ENCODE measurements at regions not wholly inside any gene's neighbourhood (a gene's known extent, or its start where the extent isn't known, plus 50 kb on each side); places are given as distances from the start of the nearest gene placed in this dataset.

DNA sequence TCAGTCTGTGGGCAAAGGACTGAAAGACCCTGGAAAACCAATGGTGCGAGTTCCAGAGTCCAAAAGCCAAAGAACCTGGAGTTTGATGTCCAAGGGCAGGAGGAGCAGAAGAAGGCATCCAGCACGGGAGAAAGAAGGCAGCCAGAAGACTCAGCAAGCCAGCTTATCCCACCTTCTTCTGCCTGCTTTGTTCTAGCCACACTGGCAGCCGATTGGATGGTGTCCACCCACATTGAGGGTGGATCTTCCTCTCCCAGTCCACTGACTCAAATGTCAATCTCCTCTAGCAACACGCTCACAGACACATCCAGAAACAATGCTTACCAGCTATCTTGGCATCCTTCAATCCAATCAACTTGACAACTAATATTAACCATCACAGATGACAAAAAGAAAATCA, 57.2 kb upstream of the CAPRIN2 start:
- in situ Hi-C loops (cut with MboI; ENCODE audit: low pct_unique_long_range_greater_than_20kb in 2 of 9, low sequenced_read_pairs in 9 of 9, unreplicated experiment in 9 of 9) = loop anchor here in 6 of 9 experiments (25.0 kb wide), 2 partner anchors 1275 to 1300 kb away; no protein-coding TSS in a partner anchor
- Histone ChIP-seq H3K27ac (no peak overlapping the region), H3K4me1 (replicated peaks in 1 of 2) (peaks cover 0 to 2% of the 10 kb centered on the region in 2 donors), H3K4me3 (no peak overlapping the region)
- 52 to 100% (median 81%) methylated on average over 1 to 3 of the region's 4 CpGs; no CpG with 5 or more reads in 2 of the 10 experiments for WGBS, 10 experiments
- ATAC-seq (replicated peaks in 6 of 8) = no peak

- Histone ChIP-seq H3K4me3 (no peak overlapping the region), H3K4me1 (replicated peaks in 1 of 2) (peaks cover 0 to 2% of the 10 kb centered on the region in 2 donors), H3K27ac (no peak overlapping the region)
- WGBS, 10 experiments = 60 to 100% (median 89%) methylated on average over 2 of the region's 2 CpGs; no CpG with 5 or more reads in 2 of the 10 experiments
- in situ Hi-C loops (cut with MboI; ENCODE audit: low pct_unique_long_range_greater_than_20kb in 2 of 9, low sequenced_read_pairs in 9 of 9, unreplicated experiment in 9 of 9) = loop anchor here in 6 of 9 experiments (25.0 kb wide), 2 partner anchors 1274 to 1299 kb away; no protein-coding TSS in a partner anchor
- ATAC-seq (replicated peaks in 6 of 8) = no peak
Measured at GRCh38 chr12:30810918-30811317, 56.2 kb upstream of the CAPRIN2 start.

GRCh38 chr12:30807695-30808034, 52.9 kb upstream of the CAPRIN2 start:
- 10 to 88% (median 44%) methylated on average over 1 of the region's 1 CpG; no CpG with 5 or more reads in 6 of the 10 experiments for WGBS, 10 experiments
- H3K4me3 ChIP-seq = no peak overlapping the region
- in situ Hi-C loops (cut with MboI; ENCODE audit: low pct_unique_long_range_greater_than_20kb in 2 of 9, low sequenced_read_pairs in 9 of 9, unreplicated experiment in 9 of 9) = loop anchor here in 6 of 9 experiments (25.0 kb wide), 2 partner anchors 1270 to 1295 kb away; no protein-coding TSS in a partner anchor
- H3K4me1 ChIP-seq (replicated peaks in 1 of 2) = peaks cover 0 to 2% of the 10 kb centered on the region in 2 donors
- ATAC-seq (replicated peaks in 6 of 8) = no peak
- H3K27ac ChIP-seq = no peak overlapping the region

GRCh38 chr12:30806989-30807694, 52.4 kb upstream of the CAPRIN2 start:
- peak; percentile 90 to 99 (median 93) for ATAC-seq (replicated peaks in 6 of 8)
- WGBS, 10 experiments = 0 to 100% (median 62%) methylated on average over 1 to 7 of the region's 7 CpGs; no CpG with 5 or more reads in 2 of the 10 experiments
- in situ Hi-C loops (cut with MboI; ENCODE audit: low pct_unique_long_range_greater_than_20kb in 2 of 9, low sequenced_read_pairs in 9 of 9, unreplicated experiment in 9 of 9) = loop anchor here in 6 of 9 experiments (25.0 kb wide), 2 partner anchors 1270 to 1295 kb away; no protein-coding TSS in a partner anchor
- Histone ChIP-seq H3K4me1 (replicated peaks in 1 of 2) (peaks cover 0 to 2% of the 10 kb centered on the region in 2 donors), H3K27ac (no peak overlapping the region), H3K4me3 (no peak overlapping the region)

DNA sequence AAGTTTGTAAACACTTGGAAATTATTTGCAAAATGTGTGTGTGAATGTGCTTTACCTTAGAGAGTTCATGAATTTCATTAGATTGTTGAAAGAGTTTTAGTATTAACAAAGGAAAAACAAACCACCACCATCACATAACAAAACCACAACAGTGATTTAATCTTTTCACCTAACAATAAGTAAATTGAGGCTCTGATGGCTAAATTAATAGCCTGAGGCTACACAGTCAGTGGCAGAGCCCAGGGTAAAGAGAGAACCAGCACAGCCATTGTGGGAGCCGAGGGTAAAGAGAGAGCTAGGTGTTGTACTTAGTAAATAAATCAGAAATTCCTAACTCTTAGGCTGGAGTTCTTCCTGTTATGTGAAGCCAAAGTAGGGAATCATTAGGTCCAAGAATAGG, 51.2 kb upstream of the CAPRIN2 start:
- no peak for ATAC-seq (replicated peaks in 6 of 8)
- H3K27ac ChIP-seq = no peak overlapping the region
- H3K4me1 ChIP-seq (replicated peaks in 1 of 2) = peaks cover 0 to 2% of the 10 kb centered on the region in 2 donors
- WGBS, 10 experiments = 33 to 100% (median 71%) methylated on average over 1 of the region's 1 CpG; no CpG with 5 or more reads in 3 of the 10 experiments
- H3K4me3 ChIP-seq = no peak overlapping the region
- in situ Hi-C loops (cut with MboI; ENCODE audit: low pct_unique_long_range_greater_than_20kb in 2 of 9, low sequenced_read_pairs in 9 of 9, unreplicated experiment in 9 of 9) = loop anchor here in 6 of 9 experiments (25.0 kb wide), 2 partner anchors 1269 to 1294 kb away; no protein-coding TSS in a partner anchor

Measured in motor neuron (in vitro differentiated cells).